DOHH2 (cell line): ENCODE measurements at regions not wholly inside any gene's neighbourhood (a gene's known extent, or its start where the extent isn't known, plus 50 kb on each side); places are given as distances from the start of the nearest gene placed in this dataset.

ENCODE experiments used
- H3F3A ChIP-seq: fragments of 200-600 bp; sonication (generic), shearing (Covaris generic); 2 replicates; pipeline ENCODE4 v1.6.0; 2016; ENCODE audit warnings: antibody characterized with exemption, mild to moderate bottlenecking; ENCODE audit not compliant: control insufficient read depth, insufficient read depth
- H3K27ac ChIP-seq: fragments of 200-600 bp; sonication (generic); 2 replicates; pipeline ENCODE4 v1.5.1; 2014; ENCODE audit warnings: low read depth, mild to moderate bottlenecking, low read length, moderate library complexity
- H3K27me3 ChIP-seq: fragments of 200-600 bp; sonication (generic); 2 replicates; pipeline ENCODE4 v1.6.1; 2014; ENCODE audit warnings: mild to moderate bottlenecking, low read length, mixed read lengths; ENCODE audit not compliant: control insufficient read depth
- H3K36me3 ChIP-seq: fragments of 200-600 bp; sonication (generic); 2 replicates; pipeline ENCODE4 v1.6.1; 2014; ENCODE audit warnings: mild to moderate bottlenecking, low read length, moderate library complexity, mixed read lengths; ENCODE audit not compliant: control insufficient read depth
- H3K4me1 ChIP-seq: fragments of 200-600 bp; sonication (generic); 2 replicates; pipeline ENCODE4 v1.6.1; 2014; ENCODE audit warnings: mild to moderate bottlenecking, low read length, mixed read lengths; ENCODE audit not compliant: control insufficient read depth
- H3K4me2 ChIP-seq: fragments of 200-600 bp; sonication (generic); 2 replicates; pipeline ENCODE4 v1.6.0; 2014; ENCODE audit warnings: mild to moderate bottlenecking, low read length, moderate library complexity
- H3K4me3 ChIP-seq: fragments of 200-600 bp; sonication (generic); 2 replicates; pipeline ENCODE4 v1.5.1; 2014; ENCODE audit warnings: mild to moderate bottlenecking, low read length, mixed read lengths
- H3K79me2 ChIP-seq: fragments of 200-600 bp; sonication (generic); 2 replicates; pipeline ENCODE4 v1.6.1; 2014; ENCODE audit warnings: mild to moderate bottlenecking, low read length, mixed read lengths; ENCODE audit not compliant: control insufficient read depth
- H3K9me2 ChIP-seq: fragments of 200-600 bp; sonication (generic); replicated peaks from 2 replicates; pipeline ENCODE4 v1.6.1; 2014; ENCODE audit warnings: mild to moderate bottlenecking, low read length, mixed read lengths; ENCODE audit not compliant: control insufficient read depth
- H3K9me3 ChIP-seq: fragments of 200-600 bp; sonication (generic); 2 replicates; pipeline ENCODE4 v1.6.1; 2014; ENCODE audit warnings: antibody characterized with exemption, low read length, mixed read lengths; ENCODE audit not compliant: control insufficient read depth, insufficient read depth
- H4K20me1 ChIP-seq: fragments of 200-600 bp; sonication (generic); 2 replicates; pipeline ENCODE4 v1.6.0; 2014; ENCODE audit warnings: low read depth, mild to moderate bottlenecking, antibody characterized with exemption, low read length, moderate library complexity; ENCODE audit not compliant: control insufficient read depth, insufficient read depth
- CTCF ChIP-seq: fragments of 200-600 bp; sonication (generic); IDR thresholded peaks from one replicate; pipeline ENCODE4 v1.5.1; 2014; ENCODE audit warnings: antibody characterized with exemption, mild to moderate bottlenecking, low read depth, low read length; ENCODE audit not compliant: poor library complexity, severe bottlenecking
- EZH2phosphoT487 ChIP-seq: fragments of 200-600 bp; sonication (generic); IDR thresholded peaks from 2 replicates; pipeline ENCODE4 v1.6.1; 2017; ENCODE audit warnings: borderline replicate concordance, mild to moderate bottlenecking, antibody characterized with exemption, low read length, moderate library complexity, mixed read lengths

- Histone ChIP-seq H3K27ac (no peak overlapping the region), H3K4me2 (no peak overlapping the region), H3K27me3 (no peaks in the 10 kb centered on the region), H3K79me2 (no peaks in the 10 kb centered on the region), H3K4me3 (no peak overlapping the region), H4K20me1 (no peaks in the 10 kb centered on the region), H3K36me3 (no peaks in the 10 kb centered on the region), H3K4me1 (peaks cover 7% of the 10 kb centered on the region), H3K9me2 (no peaks in the 10 kb centered on the region), H3K9me3 (peaks cover 7% of the 10 kb centered on the region), H3F3A (no peaks in the 10 kb centered on the region)
- TF ChIP-seq EZH2phosphoT487 (no peak), CTCF (no peak)
Measured at GRCh38 chr5:158349987-158350386, 491.0 kb upstream of the CLINT1 start.

- H3F3A ChIP-seq, result no peaks in the 10 kb centered on the region
- no peaks in the 10 kb centered on the region for H3K9me2 ChIP-seq
- H4K20me1 ChIP-seq, result no peaks in the 10 kb centered on the region
- TF ChIP-seq EZH2phosphoT487 (no peak), CTCF (no peak)
- H3K79me2 ChIP-seq, result no peaks in the 10 kb centered on the region
- no peaks in the 10 kb centered on the region for H3K36me3 ChIP-seq
- H3K4me3 ChIP-seq, result no peak overlapping the region
- no peak overlapping the region for H3K4me2 ChIP-seq
- no peaks in the 10 kb centered on the region for H3K9me3 ChIP-seq
- no peaks in the 10 kb centered on the region for H3K27me3 ChIP-seq
- H3K27ac ChIP-seq, result no peak overlapping the region
- H3K4me1 ChIP-seq, result no peaks in the 10 kb centered on the region
Measured at GRCh38 chr5:158344376-158344775, 485.4 kb upstream of the CLINT1 start.

GRCh38 chr5:158340608-158341007 is 481.7 kb upstream of the CLINT1 start:
- Histone ChIP-seq H3K27me3 (no peaks in the 10 kb centered on the region), H3K4me3 (no peak overlapping the region), H3K27ac (no peak overlapping the region), H3K79me2 (no peaks in the 10 kb centered on the region), H3K4me1 (no peaks in the 10 kb centered on the region), H3F3A (no peaks in the 10 kb centered on the region), H3K9me3 (no peaks in the 10 kb centered on the region), H3K4me2 (no peak overlapping the region), H3K36me3 (no peaks in the 10 kb centered on the region), H4K20me1 (no peaks in the 10 kb centered on the region), H3K9me2 (no peaks in the 10 kb centered on the region)
- no peak for TF ChIP-seq CTCF

- Histone ChIP-seq H3K4me3 (no peak overlapping the region), H3K4me2 (no peak overlapping the region), H3K9me2 (no peaks in the 10 kb centered on the region), H3K36me3 (no peaks in the 10 kb centered on the region), H3K9me3 (peaks cover 7% of the 10 kb centered on the region; the same call in 1 of the 2 replicates), H3F3A (no peaks in the 10 kb centered on the region; the same call in 1 of the 2 replicates), H3K27me3 (no peaks in the 10 kb centered on the region), H3K4me1 (no peaks in the 10 kb centered on the region), H4K20me1 (no peaks in the 10 kb centered on the region), H3K27ac (no peak overlapping the region), H3K79me2 (no peaks in the 10 kb centered on the region)
- no peak for TF ChIP-seq EZH2phosphoT487
- no peak for TF ChIP-seq CTCF
Measured at GRCh38 chr5:158326256-158326655, 467.3 kb upstream of the CLINT1 start.
